Stimulated activated naive CD4-positive, alpha-beta T cell (primary cell): ENCODE measurements at regions not wholly inside any gene's neighbourhood (a gene's known extent, or its start where the extent isn't known, plus 50 kb on each side); places are given as distances from the start of the nearest gene placed in this dataset.

Experiments used
- DNase-seq, 6 experiments: peaks; one replicate each; lab custom pipeline; 2025; lab: John Stamatoyannopoulos, UW

DNA sequence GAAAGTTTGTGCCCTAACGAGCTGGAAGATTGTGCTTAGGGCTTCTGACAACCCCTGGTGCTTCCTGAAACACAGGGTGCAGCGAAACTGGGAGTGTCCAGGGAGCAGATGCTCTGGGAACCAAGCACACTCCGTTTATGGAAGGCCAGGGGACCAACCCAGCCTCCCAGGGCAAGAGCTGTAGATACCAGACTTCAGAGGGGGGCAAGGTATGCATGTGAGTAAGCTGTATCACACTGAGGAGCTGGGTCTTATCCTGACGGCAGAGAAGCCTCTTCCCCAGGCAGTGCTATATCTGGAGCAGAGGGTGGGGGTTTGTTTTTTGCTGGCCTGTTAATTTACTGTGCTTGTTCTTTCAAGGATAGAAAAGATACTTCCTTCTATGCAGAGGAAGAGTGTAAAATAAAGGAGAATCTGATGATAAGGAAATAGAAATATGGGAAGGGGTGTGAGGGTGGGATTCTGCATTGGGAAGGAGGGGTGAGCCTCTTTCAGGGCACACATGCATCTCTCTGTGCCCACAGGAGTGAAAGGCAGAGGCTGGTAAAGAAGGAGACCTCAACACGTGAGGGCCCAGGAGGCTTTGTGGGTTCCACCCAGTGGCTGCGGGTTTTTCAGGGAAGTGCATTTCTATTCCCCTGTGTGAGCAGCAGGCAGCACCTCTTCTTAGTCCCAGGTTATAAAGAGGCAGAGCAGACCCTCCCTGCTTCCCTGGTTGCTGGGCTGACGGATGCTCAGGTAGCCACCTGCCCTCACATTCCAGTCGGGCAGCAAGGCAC lies 314.1 kb downstream of the TCERG1L start:
- no peak for DNase-seq

DNA sequence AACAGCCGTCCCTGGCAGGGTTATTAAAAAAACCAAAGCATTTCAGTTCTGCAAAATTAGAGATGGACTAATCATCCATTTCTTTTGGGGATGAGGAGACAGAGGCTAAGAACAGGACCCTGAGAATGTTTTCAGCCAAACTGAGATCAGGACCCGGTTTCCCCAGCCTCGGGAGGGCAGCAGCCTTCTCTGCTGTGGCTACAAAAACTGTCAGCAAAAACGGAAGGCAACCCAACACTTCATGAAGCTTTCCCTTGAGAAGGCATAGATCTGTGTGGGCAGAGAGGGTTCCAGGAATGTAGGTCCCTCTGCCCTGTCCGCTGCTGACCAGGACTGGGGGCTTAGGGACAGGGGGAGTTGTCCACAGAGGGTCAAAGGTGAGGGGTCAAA lies 313.5 kb downstream of the TCERG1L start:
- DNase-seq, result no peak

DNA sequence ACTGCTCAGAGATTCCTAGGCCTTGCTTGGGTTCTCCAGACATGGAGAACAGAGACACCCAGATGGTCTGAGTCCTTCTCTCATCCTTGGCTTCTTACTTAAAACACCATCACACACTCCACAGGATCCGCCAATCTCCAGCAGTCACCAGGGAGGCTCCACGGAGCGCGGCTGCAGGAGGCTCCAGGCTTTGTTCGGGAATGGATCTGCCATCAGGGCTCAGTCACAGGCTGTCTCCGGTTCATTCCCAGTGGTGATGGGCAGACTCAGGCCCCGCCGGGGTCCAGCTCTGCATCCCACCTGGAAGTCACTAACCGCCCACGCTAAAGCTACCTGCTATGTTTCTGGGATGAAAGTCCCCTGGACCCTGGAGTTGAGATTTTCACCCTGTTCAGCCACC lies 312.9 kb downstream of the TCERG1L start:
- no peak for DNase-seq

DNA sequence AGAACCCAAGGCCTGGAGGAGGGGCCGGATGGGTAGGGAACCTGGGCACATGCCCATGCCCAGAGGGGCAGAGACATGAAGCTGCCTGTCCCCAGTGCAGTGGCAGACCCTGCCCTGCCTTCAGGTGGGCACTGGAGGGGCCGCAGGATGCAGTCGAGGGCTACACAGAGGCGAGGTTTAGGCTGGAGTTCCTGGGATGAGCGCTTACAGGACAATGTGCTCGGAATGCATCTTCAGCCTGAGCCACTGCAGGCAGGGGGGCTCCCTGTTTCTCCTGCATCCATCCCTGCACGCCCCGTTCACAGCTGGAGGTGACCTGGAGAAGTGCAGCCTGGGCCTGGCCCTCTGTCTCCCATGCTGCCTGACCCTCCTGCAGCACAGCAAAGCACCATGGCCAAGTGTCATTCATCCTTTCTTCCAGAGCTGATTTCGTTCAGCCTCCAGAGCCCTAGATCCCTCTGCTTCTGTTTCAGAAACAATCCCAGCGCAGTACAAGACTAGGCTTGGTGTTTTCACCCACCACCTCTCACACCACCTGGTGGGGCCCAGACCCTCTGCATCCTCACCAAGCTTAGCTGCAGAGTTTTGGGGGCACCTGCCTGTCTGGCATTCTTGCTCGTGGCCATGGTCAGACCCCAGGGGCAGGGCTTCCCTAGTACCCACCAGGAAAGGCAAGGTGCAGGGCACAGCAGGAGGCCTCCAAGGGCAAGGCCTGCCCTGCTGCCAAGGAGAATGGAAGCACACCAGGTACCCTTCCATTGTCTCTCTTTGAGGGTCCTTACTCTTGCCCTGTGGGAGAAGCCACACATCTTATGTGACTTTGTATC lies 311.9 kb downstream of the TCERG1L start:
- no peak for DNase-seq

DNA sequence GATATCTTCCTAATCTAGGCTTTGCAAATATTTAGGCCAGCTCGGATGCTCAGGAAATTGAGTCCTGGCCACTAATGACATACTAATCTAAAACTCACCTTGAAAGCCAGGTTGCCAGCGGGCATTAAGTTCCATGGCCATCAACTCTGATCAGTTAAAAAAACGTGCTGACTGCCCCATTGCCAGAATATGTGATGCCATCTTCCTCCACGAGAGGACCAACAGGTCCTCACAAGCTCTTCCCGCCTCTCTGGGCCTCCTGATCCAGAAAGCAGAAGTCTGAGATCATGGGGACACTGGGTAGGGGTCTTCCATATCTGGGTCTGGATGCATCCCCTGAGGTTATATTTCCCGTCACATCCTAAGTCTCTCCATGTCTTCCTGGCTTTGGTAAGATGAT lies 311.3 kb downstream of the TCERG1L start:
- DNase-seq, result no peak

DNA sequence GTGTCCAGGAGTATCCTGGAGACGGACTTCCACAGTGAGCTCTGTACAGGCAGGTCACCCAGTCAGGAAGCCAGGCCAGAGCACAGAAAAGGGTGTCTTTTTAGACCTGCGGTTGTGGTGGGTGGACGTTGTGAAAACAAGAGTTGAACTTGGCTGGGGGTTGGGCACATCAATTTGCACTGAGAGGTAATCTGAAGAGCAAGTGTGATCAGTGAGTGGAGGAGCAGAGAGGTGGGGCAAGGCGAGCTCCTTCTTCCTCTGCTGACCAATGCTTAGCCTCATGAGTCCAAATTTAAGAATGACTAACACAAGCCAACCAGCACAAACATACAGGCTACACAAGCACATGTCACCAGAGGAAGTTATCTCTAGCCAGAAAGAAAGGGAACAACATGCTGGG lies 310.8 kb downstream of the TCERG1L start:
- no peak for DNase-seq

DNA sequence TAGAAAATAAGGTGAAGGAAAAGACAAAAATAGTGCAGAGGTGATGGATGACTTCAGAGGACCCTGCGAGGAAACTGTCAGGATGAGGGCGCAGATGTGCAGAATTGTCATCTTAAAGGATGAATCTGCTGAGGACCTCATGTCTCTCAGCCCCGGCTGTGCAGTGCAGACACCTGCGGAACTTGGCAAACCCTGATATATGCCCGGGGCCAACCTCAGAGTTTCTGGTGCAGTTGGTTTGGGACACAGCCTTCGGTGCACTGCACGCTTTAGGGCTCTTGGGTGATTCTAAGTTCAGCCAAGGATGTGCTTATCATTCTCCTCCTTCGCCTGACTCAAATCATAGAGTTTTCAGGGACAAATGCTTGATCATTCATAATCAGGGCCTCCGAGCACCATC lies 310.1 kb downstream of the TCERG1L start:
- no peak for DNase-seq

DNA sequence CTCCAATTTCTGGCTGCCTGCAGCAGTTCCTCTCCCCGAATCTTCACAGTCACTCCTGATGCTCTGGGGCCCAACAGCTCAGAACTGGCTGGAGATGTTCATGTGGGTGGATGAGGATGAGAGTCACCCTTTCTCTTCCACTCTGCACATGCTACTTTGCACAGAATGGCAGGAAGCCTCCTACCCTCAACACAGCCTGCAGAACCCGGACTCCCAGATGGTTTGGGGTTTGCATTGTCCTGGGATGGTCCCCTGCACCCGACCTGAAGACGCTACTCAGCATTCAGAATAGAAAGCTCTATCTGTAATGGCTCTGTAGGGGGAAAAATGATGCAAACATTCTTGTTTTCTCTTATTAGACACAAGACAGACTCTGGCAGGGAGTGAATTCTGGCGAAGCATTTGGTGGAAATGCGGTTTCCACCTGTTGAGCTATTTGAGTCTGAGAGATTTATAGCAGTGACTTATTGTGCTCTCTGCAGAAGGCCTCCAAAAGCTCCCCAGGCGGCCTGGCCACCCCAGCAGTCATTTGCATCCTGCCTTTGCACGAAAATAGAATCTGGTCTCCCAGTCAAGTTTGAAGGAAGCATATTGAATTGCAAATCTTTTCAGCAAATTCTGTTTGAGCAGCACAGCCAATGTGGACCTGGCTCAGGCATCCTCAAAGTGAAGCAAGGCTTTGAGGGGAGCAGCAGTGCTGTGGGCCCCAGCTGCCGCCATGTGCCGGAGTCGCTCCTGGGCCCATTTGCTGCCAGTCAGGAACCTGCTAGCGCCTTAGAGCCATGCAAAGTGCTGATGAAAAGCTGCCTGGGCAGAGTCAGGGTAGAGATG lies 309.3 kb downstream of the TCERG1L start:
- no peak for DNase-seq

DNA sequence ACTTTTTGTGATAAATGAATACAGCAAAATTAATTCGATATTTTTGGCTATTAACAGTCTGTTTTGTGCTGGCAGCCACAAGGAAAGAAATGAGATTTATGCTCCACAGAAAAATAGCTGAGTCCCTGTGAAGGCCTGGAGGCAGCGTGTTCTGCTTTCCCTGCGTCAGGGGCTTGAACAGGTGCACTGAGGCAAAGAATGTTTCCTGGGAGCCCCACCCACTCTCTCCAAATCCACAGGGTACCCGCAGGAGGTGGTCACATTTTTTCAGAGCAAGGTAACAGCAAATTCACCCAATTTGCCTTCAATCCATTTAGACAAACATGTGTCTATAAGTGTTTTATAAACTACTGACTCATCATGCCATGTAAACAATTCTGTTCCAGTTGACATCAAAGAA lies 308.1 kb downstream of the TCERG1L start:
- DNase-seq, result no peak

DNA sequence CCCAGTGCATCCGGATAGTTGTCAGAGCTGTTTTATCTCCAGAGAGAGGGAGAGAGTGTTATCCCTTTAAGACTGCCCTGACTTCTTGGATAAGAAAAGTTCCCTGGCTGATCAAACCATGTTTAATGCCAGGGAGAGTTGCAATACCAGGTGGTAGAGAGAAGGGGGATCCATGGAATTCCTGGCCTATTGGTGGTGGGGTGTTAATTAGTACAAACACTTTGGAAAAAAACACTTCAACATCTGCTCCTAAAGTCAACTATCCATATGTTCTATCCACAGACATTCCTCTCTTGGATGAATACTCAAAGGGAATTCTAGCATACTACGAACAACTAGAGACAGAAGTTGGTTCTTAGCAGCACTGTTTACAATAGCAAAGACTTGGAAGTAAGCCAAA lies 307.2 kb downstream of the TCERG1L start:
- no peak for DNase-seq

DNA sequence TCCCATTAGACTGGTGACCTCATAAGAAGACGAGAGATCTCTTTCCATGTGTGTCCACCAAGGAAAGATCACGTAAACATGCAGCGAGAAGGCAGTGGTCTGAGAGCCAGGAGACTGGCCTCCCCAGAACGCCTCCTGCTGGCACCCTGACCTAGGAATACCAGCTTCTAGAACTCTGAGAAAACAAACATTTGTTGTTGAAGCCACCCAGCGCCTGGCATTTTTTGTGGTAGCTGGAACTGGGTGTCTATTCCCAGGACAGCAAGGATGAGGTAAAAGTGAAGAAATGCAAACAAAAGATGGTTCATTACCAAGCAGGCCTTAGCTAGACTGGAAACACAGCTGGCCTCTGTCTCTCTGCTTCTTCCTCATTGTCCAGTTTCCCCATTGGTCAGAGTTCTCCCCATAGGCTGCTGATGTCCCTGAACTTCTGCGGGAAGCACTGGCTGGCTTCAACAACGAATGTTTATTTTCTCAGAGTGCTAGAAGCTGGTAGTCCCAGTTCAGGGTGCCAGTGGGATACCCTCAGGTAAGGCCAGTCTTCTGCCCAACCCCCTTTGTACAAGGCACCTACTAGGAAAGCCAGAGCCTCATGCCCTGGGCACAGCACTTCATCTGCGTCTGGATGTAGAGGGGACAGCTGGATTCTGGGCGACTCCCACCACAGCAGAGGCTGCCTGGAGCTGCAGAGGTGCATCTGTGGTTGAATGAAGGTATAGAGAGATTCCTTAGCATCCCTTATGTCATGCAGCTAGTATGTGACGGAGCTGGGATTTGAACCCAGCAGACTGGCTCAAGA lies 304.9 kb downstream of the TCERG1L start:
- DNase-seq, result no peak

DNA sequence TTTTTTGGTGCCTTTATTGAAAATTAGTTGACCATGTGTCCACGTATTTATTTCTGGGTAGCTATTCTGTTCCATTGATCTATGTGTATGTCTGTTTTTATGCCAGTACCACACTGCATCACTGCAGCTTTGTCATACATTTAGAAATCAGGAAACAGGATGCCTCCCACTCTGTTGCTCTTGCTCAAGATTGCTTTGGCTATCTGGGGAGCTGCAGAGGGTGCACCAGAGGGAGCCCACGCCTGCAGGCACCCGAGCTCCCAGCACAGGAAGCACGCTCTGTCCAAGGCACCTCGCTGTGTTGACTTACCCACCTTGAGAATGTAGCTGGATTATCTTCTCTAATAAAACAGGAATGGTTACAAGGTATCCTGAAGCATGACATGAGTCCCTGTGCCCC lies 301.7 kb downstream of the TCERG1L start:
- no peak for DNase-seq

DNA sequence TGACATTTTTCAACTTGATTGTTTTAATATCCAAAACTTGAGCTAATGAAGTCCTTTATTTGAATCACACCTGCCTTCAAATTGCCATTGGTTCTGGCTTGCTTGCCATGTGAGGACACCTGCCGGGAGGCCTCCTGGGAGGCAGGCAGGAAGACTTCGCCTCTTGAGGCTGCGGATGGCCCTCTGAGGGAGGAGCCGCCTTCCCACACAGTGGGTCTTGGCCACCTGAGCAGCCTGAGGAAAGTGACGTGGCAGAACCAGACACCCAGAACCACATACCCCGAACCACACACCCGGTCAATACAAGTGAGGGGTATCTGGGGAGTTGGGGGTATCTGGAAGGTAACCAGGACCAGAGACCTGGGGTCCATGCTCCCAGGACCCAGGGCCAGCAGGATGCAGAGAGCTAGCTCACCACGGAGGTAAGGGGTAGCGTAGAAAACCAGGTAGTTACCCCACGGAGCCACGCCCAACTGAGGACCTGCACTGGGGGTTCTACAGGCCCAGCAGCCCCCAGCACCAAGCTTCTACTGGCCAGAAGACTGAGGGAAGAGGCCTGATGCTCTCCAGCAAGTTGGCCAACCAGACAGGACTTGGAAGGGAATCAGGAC lies 300.5 kb downstream of the TCERG1L start:
- DNase-seq, result no peak

DNA sequence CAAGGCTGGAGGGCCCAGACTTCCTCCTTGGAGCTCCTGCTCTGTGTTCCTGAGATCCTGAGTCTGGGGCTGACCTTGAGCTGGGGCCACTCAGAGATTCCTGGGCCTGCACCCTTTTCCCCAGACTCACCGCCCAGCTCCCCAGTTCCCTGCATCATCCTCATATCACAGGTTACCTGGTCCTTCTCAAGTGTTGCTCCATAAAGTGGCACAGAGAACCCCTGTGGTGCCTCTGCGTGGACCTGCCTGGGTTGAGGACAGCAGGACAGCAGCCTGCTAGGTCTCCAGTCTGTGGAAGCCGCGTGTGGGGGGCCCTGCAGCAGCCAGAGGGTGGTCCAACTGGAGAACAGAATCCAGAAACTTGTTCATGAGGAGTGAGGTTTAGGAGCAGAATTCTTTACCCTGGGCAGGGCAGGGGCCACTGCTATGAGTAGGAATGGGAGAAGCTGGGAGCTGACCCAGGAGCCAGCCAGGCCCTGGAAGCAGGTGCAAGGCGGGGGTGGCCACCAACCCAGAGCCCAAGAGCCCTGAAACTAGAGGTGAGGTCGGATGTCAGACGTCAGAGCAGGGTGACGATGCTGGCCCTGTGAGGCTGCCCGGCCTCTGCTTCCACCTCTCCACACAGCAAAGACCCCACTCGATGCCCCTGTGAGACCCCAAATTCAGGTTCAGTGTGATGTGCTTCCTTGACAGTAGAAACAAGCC lies 299.4 kb downstream of the TCERG1L start:
- DNase-seq, result no peak

DNA sequence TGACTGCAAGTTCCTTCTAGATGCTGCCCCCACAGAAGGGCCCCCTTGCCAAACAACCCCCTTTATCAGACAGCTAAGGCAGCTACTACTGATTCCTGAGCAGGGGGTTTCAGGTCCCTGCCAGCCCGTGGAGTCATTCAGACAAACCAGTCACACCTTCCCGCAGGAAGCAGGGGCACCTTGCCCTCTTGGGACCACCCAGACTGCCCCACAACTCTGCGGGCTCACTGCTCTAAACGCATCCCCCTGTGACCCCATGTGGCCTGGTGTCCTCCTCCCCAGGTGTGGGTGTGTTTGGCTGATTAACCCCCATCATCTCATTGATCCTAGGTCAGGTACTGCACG lies 298.9 kb downstream of the TCERG1L start:
- DNase-seq, result no peak

DNA sequence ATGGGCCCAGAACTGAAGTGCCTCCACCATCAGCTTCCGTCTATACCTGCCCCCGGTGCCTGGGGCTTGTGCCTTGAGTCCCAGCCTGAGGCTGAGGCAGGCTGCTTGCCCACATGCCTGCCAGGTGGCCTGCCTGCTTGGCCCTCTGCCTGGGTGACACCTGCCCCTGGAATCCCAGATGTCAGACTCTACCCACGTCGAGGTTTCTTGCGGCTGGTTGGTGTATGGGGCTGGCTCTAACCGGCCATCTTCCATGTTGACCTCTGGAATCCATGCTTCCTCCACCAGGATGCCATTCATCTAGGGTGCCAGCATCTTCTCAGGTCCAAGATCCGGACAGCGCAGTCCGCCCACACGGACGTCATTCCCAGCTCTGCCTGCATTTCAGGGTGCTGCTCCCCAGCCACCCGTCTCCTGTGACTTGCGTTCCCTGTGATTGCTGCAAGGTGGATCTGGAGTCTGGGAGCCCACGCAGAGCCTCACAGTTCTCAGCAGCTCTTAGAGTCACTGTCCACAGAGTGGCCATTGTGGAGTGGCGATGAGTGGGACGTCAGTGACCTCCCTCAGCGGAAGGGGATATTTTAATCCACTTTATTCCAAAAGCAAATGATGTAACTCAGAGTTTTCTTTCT lies 298.1 kb downstream of the TCERG1L start:
- DNase-seq, result no peak

DNA sequence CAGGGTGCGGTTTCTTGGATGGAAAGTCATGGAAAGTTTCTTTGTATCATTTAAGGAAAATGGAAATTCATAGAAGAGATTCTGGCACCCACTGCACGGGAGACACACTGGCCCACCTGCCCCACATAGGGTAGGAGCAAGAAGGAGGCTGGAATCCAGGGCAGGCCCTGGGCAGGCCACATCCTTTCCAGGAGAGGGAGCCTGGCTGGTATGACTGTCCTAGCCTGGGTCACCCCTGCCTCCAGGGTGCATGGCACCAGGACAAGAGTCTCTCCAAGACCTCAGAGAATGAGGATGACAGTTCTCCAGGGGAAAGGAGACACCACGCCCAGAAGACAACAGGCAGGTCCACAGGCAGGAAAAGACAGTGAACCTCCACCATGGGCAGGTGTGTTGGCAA lies 297.2 kb downstream of the TCERG1L start:
- DNase-seq, result no peak

DNA sequence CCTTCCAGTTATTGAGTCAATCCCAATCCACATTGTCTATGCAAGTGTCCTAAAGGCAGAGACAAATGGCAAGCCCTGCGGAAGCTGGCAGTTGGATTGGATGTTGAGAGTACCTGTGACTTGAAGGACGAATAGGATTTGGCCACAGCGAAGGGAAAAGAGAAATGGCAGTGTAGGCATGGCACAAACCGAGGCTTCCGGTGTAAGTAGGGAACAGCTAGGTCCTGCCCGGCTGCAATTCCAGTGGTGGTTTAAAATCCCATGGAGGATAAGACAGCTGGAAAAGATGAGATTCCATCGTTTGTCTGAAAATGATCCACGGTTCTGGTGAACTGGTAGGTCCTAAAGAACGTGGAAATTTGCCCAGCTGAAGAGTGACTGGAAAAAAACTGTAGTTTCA lies 296.2 kb downstream of the TCERG1L start:
- no peak for DNase-seq

DNA sequence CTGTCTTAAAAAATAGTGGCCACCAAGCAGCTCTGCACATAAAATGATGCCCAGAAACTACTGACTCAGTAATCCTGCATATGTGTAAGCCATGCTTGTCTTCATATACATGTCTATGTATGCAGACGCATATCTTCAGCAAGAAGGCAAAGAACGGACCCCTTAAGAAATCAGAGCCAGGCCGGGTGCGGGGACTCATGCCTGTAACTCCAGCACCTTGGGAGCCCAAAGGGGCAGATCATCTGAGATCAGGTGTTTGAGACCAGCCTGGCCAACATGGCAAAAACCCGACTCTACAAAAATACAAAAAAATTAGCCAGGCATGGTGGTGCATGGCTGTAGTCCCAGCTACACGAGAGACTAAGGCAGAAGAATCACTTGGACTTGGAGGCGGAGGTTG lies 295.0 kb downstream of the TCERG1L start:
- no peak for DNase-seq

DNA sequence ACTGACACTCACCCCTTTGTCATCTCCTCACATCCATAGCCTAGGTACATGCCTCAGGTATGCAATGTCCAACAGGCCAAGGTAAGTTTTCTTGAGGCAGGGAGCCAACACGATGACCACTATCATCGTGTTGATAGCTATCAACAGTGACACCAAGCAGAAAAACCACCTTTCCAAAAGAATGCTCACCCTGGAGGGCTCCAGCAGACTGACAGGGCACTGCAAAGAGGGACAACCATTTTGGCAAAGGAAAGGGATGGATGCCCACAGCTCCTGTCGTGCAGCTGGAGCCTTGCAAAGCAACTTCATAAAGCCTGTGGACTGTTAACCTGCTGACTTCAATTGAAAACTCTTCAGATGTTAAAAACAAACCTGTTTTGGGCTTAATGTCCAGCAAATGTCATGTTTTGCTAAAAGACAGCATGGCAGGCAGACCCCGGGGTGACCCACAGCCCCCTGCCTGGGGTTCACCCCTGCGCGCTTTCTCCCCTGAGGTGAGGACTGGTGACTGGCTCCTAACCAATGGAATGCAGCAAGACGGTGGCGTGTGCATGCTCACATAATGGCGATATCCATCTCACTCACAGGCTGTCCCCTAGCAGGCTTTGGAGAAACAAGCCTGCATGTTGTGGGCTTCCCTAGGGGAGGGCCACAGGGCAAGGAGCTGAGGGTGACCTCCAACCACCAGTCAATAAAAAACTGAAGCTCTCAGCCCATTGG lies 293.8 kb downstream of the TCERG1L start:
- DNase-seq, result no peak
